ENCODE measurements at regions not wholly inside any gene's neighbourhood (a gene's known extent, or its start where the extent isn't known, plus 50 kb on each side); places are given as distances from the start of the nearest gene placed in this dataset.

DNA sequence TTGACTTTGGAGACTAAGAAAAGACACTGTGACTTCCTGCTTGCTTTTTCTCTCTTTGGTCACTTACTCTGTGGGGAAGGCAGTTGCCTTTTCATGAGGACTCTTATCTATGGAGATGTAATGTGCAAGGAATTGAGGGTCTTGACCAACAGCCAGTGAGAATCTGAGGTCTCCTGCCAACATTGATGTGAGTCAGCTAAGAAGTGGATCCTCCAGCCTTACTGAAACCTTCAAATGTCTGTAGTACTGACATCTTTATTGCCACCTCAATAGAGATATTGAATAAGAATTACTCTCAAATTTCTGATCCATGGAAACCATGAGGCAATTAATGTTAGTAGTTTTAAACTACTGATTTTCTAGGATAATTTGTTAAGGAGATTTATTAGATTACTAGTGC lies 598.4 kb downstream of the ADGRL2 start:
- Histone ChIP-seq H3K27ac (no peak overlapping the region), H3K4me2 (ENCODE audit: low read length) (no peak overlapping the region), H3K4me1 (no peaks in the 10 kb centered on the region), H3K9me3 (ENCODE audit: control insufficient read depth, low read length) (no peaks in the 10 kb centered on the region), H3K4me3 (ENCODE audit: low read depth, low read length) (no peak overlapping the region), H3K36me3 (ENCODE audit: control insufficient read depth, insufficient read depth, low read length) (no peaks in the 10 kb centered on the region), H3K27me3 (ENCODE audit: control insufficient read depth, insufficient read depth, low read length) (no peaks in the 10 kb centered on the region), H2AFZ (no peak overlapping the region), H3K79me2 (no peaks in the 10 kb centered on the region), H3K9ac (no peak overlapping the region)
- TF ChIP-seq, protein P1, sequence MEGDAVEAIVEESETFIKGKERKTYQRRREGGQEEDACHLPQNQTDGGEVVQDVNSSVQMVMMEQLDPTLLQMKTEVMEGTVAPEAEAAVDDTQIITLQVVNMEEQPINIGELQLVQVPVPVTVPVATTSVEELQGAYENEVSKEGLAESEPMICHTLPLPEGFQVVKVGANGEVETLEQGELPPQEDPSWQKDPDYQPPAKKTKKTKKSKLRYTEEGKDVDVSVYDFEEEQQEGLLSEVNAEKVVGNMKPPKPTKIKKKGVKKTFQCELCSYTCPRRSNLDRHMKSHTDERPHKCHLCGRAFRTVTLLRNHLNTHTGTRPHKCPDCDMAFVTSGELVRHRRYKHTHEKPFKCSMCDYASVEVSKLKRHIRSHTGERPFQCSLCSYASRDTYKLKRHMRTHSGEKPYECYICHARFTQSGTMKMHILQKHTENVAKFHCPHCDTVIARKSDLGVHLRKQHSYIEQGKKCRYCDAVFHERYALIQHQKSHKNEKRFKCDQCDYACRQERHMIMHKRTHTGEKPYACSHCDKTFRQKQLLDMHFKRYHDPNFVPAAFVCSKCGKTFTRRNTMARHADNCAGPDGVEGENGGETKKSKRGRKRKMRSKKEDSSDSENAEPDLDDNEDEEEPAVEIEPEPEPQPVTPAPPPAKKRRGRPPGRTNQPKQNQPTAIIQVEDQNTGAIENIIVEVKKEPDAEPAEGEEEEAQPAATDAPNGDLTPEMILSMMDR (IDR thresholded peaks at IDR 0.05), result no peak

DNA sequence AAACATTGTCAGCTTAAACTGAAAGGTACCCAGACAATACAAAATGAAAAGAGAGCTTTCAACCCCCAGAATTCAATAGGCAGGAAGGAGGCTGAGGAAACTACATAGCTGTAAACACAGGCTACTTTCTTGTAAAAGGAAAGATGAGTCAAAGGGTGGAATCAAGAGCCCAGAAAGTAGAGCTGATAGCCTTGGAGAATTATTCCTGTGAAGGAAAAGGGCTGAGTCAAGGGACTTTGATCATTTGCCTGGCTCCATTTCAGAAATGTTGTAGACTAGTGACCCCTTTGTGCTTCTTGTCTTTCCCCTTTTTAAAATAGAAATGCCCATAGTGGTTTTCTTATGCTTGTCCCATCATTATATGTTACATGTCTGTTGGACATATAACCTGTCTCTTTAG lies 597.6 kb downstream of the ADGRL2 start:
- Histone ChIP-seq H3K4me2 (ENCODE audit: low read length) (no peak overlapping the region), H3K9ac (no peak overlapping the region), H3K36me3 (ENCODE audit: control insufficient read depth, insufficient read depth, low read length) (no peaks in the 10 kb centered on the region), H3K4me3 (ENCODE audit: low read depth, low read length) (no peak overlapping the region), H3K9me3 (ENCODE audit: control insufficient read depth, low read length) (no peaks in the 10 kb centered on the region), H3K79me2 (no peaks in the 10 kb centered on the region), H2AFZ (no peak overlapping the region), H3K4me1 (no peaks in the 10 kb centered on the region), H3K27ac (no peak overlapping the region), H3K27me3 (ENCODE audit: control insufficient read depth, insufficient read depth, low read length) (no peaks in the 10 kb centered on the region)
- TF ChIP-seq, protein P1 (IDR thresholded peaks at IDR 0.05), result no peak

DNA sequence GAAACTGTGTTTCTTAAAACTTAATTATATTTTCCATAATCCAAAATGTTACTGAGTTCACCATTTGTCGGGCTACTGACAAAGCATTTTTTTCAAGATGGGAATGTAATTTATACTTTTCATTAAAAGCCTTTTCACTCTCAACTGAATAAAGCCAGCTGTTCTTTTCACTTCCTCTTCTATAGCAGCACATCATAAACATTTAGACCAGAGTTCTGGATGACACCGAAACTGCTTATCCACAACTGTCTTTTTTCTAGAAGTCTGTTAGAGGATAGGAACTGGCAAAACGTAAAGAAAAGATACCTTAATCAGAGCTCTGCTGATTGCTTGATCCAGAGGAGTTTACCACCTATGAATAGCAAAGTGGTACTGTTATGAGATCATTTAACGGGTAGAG lies 594.7 kb downstream of the ADGRL2 start:
- Histone ChIP-seq H3K27me3 (ENCODE audit: control insufficient read depth, insufficient read depth, low read length) (no peaks in the 10 kb centered on the region), H3K4me3 (ENCODE audit: low read depth, low read length) (no peak overlapping the region), H3K9ac (no peak overlapping the region), H3K79me2 (no peaks in the 10 kb centered on the region), H3K4me1 (no peaks in the 10 kb centered on the region), H3K4me2 (ENCODE audit: low read length) (no peak overlapping the region), H3K27ac (no peak overlapping the region), H2AFZ (no peak overlapping the region), H3K36me3 (ENCODE audit: control insufficient read depth, insufficient read depth, low read length) (no peaks in the 10 kb centered on the region), H3K9me3 (ENCODE audit: control insufficient read depth, low read length) (no peaks in the 10 kb centered on the region)
- TF ChIP-seq, protein P1 (IDR thresholded peaks at IDR 0.05), result no peak

DNA sequence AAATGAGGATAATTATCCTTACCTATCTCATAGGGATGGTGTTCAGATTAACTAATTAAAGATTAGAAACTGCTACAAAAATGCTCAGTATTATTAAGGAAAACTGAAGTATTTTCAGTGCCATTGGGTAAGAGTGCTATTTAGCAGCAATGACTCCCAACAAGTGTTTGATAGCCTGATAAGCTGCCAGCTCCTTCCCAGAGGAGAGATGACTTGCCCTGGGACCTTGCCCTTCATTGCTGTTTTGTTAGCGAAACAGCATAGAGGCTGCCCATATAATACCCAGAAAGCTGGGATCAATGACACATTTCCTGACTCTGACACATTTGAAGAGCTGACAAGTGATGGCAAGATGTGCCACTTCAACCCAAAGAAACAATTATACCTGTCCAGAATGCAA lies 592.2 kb downstream of the ADGRL2 start:
- Histone ChIP-seq H3K9ac (no peak overlapping the region), H3K4me1 (no peaks in the 10 kb centered on the region), H3K36me3 (ENCODE audit: control insufficient read depth, insufficient read depth, low read length) (no peaks in the 10 kb centered on the region), H3K27me3 (ENCODE audit: control insufficient read depth, insufficient read depth, low read length) (no peaks in the 10 kb centered on the region), H3K79me2 (no peaks in the 10 kb centered on the region), H3K27ac (no peak overlapping the region), H3K4me3 (ENCODE audit: low read depth, low read length) (no peak overlapping the region), H2AFZ (no peak overlapping the region), H3K9me3 (ENCODE audit: control insufficient read depth, low read length) (no peaks in the 10 kb centered on the region), H3K4me2 (ENCODE audit: low read length) (no peak overlapping the region)
- TF ChIP-seq, protein P1 (IDR thresholded peaks at IDR 0.05), result no peak

DNA sequence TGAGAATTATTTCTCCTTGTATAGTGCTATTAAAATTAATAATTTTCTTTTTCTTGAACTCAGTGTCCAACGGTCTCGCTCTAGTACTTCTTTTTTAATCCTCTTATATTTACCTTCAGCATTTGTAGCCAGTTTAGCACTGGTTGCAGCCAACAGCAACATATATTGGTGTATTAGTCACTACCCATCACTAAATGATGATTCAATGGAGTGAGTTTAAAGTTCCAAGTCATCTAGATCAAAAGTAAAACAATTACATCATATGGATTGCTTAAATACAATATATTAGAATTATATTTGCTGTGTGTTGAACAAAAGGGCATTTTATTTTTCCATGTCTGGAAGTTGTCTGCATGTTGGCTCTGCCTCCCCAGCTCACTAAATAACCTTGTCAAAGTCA lies 591.8 kb downstream of the ADGRL2 start:
- Histone ChIP-seq H3K36me3 (ENCODE audit: control insufficient read depth, insufficient read depth, low read length) (no peaks in the 10 kb centered on the region), H3K27ac (no peak overlapping the region), H2AFZ (no peak overlapping the region), H3K4me2 (ENCODE audit: low read length) (no peak overlapping the region), H3K9ac (no peak overlapping the region), H3K27me3 (ENCODE audit: control insufficient read depth, insufficient read depth, low read length) (no peaks in the 10 kb centered on the region), H3K4me1 (no peaks in the 10 kb centered on the region), H3K9me3 (ENCODE audit: control insufficient read depth, low read length) (no peaks in the 10 kb centered on the region), H3K79me2 (no peaks in the 10 kb centered on the region), H3K4me3 (ENCODE audit: low read depth, low read length) (no peak overlapping the region)
- TF ChIP-seq, protein P1 (IDR thresholded peaks at IDR 0.05), result no peak

All from parathyroid adenoma (tissue), 2 donors.